Heart left ventricle (tissue), 13 donors: ENCODE measurements at regions not wholly inside any gene's neighbourhood (a gene's known extent, or its start where the extent isn't known, plus 50 kb on each side); places are given as distances from the start of the nearest gene placed in this dataset.

Source experiments
- POLR2A ChIP-seq, 2 donors: fragments of 450-650 bp; IDR thresholded peaks; one replicate each; pipeline ENCODE4 v1.6.1; 2017; ENCODE audit warnings: antibody characterized with exemption in 2 of 2, mild to moderate bottlenecking in 2 of 2, moderate library complexity in 2 of 2
- TF ChIP-seq, protein P1 (sequence below), 12 donors: fragments of 200-600 bp; sonication (generic) in 4 of 12; IDR thresholded peaks; one replicate each; pipeline versions ENCODE4 v1.5.0 to v1.8.0; 2018 to 2022; ENCODE audit warnings: antibody characterized with exemption in 12 of 12, mild to moderate bottlenecking in 5 of 12
- donor health status: ischemic (EF 13 %, LVEDD 7.1; RV severe dilation, severe dysfunction).
- donor health status: DM: no; HTN: yes; CAD: no.
- donor health status: DM: no; HTN: no; CAD: no.
- donor health status: ischemic (EF 25% LVEDD 6.9; RV normal size, moderate dysfunction).
- donor health status: ischemic (EF 25% LVEDD 5.7; RV mildly dilated, moderate dysfunction).
- donor health status: ischemic (EF 35%, LVEDD 5.7; RV mildly dilated, moderate dysfunction).
- donor health status: nonischemic (EF 11% LVEDD 7.7; RV severe dilation, severe dysfunction).
- donor health status: DM: yes; HTN: yes; CAD: no.
- donor health status: PGD.
- donor health status: ischemic (EF 29% LVEDD 5.4; RV normal size, mild dysfunction).
- donor health status: nonischemic (EF 23%, LVEDD 6.1; RV moderate dilation, normal function).

DNA sequence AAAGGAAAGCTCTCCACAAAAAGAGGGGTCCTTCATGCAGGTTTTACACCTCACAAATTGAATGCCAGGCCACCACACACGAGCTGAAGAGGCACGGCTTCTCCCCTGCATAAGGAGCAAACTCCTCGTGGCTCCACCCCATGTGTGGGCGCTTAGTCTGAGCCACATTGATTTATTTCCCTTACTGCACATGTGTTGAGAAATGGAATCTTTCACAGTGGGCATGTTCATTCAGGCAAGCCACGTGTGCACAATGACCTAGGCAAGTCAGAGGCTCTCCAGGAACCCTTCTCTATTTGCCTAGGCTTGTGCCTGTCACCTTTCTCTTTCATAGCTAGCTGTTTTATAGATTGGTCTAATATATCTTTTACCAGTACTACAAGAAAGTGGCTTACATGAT is 120.5 kb downstream of the LTN1 start:
- TF ChIP-seq, protein P1, sequence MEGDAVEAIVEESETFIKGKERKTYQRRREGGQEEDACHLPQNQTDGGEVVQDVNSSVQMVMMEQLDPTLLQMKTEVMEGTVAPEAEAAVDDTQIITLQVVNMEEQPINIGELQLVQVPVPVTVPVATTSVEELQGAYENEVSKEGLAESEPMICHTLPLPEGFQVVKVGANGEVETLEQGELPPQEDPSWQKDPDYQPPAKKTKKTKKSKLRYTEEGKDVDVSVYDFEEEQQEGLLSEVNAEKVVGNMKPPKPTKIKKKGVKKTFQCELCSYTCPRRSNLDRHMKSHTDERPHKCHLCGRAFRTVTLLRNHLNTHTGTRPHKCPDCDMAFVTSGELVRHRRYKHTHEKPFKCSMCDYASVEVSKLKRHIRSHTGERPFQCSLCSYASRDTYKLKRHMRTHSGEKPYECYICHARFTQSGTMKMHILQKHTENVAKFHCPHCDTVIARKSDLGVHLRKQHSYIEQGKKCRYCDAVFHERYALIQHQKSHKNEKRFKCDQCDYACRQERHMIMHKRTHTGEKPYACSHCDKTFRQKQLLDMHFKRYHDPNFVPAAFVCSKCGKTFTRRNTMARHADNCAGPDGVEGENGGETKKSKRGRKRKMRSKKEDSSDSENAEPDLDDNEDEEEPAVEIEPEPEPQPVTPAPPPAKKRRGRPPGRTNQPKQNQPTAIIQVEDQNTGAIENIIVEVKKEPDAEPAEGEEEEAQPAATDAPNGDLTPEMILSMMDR (IDR thresholded peaks at IDR 0.05): no peak
- no peak for TF ChIP-seq POLR2A (IDR thresholded peaks at IDR 0.05)
